Cardiac fibroblast (primary cell): ENCODE measurements at regions not wholly inside any gene's neighbourhood (a gene's known extent, or its start where the extent isn't known, plus 50 kb on each side); places are given as distances from the start of the nearest gene placed in this dataset.
A peak's percentile ranks its signal among the peaks of the same experiment; 100 is the strongest.

Source experiments
- DNase-seq, 2 donors: peaks; one replicate each; pipeline versions ENCODE4 v3.0.0 to v3.0.0-alpha.2; 2010; ENCODE audit warnings: low read depth in 2 of 2
- H3K4me3 ChIP-seq, 2 donors: replicated peaks in 1 of 2; 1 replicate in 1 of 2; 2 replicates in 1 of 2; pipeline ENCODE4 v1.5.1; 2011; ENCODE audit warnings: low read depth in 2 of 2, low read length in 2 of 2, mild to moderate bottlenecking in 2 of 2, moderate library complexity in 1 of 2
- TF ChIP-seq, protein P1 (sequence below): IDR thresholded peaks from one replicate; pipeline ENCODE4 v1.5.1; 2011; ENCODE audit warnings: low read depth, mild to moderate bottlenecking, low read length, inconsistent platforms

DNA sequence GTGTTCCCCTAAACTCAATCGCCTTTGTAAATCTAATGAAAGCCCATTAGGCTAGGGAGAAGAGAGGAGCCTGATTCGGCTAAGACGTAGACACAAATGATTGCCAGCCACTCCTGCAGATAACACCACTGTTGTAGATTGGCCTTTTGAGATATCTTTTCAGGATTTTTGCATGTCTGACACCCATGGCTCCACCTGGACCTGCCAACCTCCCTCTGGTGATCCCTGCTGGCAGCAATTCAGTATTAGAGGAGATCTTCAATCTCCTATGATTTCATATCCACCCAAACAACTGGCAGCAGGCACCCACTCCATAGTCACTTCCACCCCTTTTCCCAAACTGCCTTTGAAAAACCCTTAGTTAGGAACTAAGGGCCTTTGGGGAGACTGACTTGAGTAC, 191.9 kb upstream of the UBL3 start:
- TF ChIP-seq, protein P1, sequence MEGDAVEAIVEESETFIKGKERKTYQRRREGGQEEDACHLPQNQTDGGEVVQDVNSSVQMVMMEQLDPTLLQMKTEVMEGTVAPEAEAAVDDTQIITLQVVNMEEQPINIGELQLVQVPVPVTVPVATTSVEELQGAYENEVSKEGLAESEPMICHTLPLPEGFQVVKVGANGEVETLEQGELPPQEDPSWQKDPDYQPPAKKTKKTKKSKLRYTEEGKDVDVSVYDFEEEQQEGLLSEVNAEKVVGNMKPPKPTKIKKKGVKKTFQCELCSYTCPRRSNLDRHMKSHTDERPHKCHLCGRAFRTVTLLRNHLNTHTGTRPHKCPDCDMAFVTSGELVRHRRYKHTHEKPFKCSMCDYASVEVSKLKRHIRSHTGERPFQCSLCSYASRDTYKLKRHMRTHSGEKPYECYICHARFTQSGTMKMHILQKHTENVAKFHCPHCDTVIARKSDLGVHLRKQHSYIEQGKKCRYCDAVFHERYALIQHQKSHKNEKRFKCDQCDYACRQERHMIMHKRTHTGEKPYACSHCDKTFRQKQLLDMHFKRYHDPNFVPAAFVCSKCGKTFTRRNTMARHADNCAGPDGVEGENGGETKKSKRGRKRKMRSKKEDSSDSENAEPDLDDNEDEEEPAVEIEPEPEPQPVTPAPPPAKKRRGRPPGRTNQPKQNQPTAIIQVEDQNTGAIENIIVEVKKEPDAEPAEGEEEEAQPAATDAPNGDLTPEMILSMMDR = no peak
- H3K4me3 ChIP-seq = no peak overlapping the region
- DNase-seq = no peak

DNA sequence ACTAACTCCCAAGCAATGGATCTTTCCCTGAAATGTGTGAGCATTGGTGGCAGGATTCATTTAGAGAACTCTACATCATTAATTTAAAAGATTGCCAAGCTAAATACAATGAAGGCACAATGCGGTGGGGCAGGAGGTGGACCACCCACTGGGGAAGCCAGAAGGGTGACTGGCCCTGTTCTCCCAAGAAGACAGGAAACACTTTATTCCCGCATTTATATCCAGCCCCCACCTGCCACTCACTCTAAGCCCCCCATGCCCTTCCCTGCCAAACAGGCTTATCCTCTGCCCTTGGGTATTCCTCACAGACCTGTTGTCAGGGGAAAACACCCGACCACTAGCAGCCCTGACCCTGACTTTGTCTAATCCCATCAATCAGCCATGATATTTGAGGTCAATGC, 189.1 kb upstream of the UBL3 start:
- DNase-seq = no peak
- TF ChIP-seq, protein P1 = no peak
- no peak overlapping the region for H3K4me3 ChIP-seq

DNA sequence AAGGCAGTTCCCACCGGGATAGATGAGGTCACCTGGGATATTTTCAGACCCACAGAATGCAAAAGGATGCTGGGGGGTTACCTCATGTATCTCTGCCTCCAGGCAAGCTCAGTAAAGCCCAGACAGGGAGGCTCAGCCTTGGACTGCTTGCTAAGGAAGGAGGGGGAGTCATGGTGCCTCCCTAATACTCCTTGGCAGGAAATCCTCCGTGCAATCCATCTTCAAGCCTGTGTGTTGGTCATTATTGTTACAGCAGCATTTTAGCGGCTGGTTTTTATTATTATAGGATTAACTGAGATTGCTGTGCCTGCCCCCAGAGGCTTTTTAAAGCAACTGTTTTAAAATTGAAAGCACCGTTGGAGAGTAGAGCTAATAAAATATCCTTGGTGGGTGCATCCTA, 188.5 kb upstream of the UBL3 start:
- no peak overlapping the region for H3K4me3 ChIP-seq
- TF ChIP-seq, protein P1 = no peak
- peak; percentile 24 to 35 for DNase-seq

DNA sequence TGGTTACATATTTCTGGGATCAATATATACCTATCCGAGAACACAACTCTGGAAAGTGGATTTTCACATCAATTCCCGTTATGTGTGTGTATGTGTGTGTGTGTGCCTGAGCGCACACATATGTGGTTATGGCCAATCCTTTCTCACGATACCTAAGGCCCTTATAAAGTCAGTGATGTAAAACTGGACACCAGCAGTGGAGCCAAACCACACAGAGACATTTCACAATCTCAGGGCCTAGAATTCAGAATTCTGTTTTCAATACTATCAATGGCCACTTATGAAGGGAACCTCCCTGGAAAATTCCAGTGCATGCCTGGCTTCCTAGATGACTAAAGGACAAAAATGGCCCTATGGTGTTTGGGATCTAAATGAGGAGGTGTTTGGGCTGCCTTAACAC, 187.3 kb upstream of the UBL3 start:
- no peak overlapping the region for H3K4me3 ChIP-seq
- TF ChIP-seq, protein P1 = no peak
- DNase-seq = peak; percentile 12 to 23

DNA sequence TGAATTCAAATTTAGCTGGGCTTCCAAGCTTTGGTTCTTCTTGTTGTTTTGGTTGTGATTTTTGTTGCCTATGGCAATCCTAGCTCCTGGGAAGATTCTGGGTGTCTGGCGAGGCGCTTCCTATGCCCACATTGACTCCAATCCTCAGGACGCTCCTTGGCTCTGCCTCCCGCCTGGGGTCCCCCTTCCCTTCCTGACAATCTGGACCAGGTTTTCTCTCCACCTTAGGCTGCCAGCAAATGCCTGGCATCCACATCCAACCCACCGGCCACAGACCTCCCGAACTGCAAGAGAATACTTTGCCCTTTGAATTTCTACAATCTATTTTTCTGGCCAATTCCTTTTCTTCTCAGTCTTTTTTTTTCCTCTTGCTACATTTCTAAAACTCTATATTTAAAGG, 186.9 kb upstream of the UBL3 start:
- H3K4me3 ChIP-seq = no peak overlapping the region
- DNase-seq = no peak
- TF ChIP-seq, protein P1 = no peak

DNA sequence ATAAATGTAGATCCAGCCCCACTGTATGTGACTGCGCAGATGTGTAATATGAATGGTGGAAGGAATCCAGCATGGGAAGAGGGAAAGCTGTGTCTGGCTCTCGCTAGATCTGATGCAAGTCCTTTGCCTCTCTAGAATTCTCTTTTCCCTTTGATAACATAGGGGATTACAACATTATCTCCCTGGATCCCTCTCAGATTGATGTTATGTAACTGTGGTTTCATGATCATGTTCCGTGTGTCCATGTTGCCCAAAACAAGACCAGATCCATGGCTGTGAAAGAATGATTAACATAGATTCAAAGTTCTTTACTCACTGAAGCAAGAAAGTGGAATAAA, 184.0 kb upstream of the UBL3 start:
- TF ChIP-seq, protein P1 = no peak
- DNase-seq = peak; percentile 27 to 31
- H3K4me3 ChIP-seq = no peak overlapping the region

DNA sequence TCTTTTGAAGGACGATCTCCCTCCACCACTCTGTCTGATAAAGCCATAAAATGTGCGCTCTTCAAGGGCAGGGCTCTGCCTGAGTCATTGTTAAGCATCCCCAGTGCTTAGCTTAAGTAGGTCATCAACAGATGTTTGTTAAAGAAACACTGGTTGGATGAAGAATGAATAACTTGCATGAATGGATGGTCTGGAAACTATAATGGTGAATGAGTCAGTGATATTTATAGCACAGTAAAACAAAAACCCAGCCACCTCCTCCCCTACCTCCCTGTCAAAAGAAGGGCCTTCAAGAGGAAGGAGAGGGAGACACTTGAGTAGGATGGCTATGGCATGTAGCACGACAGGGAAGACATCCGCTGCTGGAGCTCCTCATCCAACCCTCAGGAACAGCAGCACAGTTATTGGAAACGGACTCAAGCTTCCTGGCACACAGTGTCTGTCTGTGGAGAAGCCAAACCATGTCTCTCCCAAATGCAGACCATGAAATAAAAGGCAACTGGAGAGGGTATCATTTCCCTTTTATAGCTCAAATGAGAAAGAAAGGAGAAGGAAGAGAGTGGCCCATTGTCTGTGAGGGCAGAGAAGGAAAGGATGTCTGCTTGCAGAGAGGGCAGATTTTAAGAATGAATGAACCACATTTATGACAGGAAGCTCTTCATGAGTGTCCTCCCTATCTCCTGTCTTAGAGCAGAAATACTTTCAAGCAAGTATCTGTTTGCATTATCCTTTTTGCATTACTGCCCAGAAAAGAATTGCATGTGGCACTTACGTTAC, 183.5 kb upstream of the UBL3 start:
- TF ChIP-seq, protein P1 = no peak
- DNase-seq = peak; percentile 33 to 93
- H3K4me3 ChIP-seq = no peak overlapping the region
